ENCODE measurements at regions not wholly inside any gene's neighbourhood (a gene's known extent, or its start where the extent isn't known, plus 50 kb on each side); places are given as distances from the start of the nearest gene placed in this dataset.
"Not testable (repeated sequence)": the region's sequence is repeated elsewhere in the genome, so short reads cannot be mapped to it uniquely, and the experiment has no call there.

DNA sequence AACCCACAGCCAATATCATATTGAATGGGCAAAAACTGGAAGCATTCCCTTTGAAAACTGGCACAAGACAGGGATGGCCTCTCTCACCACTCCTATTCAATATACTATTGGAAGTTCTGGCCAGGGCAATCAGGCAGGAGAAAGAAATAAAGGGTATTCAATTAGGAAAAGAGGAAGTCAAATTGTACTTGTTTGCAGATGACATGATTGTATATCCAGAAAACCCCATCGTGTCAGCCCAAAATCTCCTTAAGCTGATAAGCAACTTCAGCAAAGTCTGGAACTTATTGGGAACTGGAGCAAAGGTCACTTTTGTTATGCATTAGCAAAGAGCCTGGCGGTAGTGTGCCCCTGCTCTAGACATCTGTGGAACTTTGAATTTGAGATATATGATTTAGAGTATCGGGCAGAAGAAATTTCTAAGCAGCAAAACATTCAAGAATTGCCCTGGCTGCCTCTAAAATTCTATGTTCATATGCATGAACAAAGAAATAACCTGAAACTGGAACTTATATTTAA, 53.4 kb upstream of the PSMA1 start:
- DNase-seq = not testable (repeated sequence)

DNA sequence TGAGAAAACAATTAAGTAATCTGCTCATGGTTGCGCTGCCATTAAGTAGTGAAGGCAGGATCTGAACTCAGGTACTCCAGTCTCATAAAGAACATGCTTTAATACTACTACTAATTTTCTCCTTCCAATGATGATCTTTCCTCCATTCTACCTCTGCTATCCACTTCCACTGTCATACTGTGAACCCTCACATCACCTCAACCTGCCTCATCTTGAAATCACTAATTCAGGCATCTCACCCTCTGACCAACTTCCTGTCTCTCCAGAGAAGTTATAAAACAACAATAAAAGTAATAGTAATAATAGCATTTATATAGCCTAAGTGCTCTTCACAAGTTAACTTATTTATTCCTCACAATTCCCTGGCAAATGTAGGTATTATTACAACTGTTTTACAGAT, 57.1 kb upstream of the PSMA1 start:
- no peak for DNase-seq

DNA sequence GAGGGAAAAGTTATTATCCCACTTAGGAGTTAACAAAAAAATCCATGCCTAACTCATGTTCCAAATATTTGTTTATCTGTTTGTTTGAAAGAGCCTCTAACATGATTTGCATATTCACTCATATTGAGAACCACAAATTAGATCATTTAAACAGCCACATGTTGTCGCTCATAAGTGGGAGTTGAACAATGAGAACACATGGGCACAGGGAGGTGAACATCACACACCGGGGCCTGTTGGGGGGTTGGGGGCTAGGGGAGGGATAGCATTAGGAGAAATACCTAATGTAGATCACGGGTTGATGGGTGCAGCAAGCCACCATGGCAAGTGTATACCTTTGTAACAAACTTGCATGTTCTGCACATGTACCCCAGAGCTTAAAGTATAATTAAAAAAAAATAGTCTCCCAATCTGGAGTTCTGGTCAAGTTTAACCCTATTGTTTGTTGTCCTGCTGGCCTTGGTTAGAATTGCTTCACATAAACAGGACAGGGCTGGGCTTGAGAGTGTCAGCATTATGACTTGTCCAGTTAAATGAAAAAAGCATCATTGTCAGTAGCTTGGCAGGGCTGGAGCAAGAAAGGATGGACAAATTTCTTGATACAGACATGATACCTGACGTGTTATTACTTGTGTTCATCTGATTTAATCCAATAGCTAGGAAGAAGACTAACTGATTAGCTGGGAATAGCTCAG, 57.8 kb upstream of the PSMA1 start:
- no peak for DNase-seq

DNA sequence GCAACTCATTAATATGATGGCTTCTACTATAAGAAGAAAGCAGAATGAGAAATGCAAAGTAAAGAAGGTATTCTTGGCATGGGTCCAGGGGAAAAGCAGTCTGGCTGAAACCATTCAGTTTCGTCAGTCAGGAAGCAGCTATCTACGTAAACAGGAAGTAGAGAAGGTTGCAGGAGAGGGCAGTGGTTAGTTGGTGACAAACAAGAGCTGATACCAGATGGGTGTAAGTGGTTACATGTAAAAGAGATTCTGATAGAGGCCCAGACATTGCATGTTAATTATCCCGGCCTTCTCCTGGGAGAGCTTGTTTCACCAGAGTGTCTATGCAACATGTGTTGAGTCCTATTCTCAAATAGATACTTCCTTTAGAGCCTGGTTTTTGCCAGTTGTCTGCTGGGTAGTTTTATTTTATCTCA, 58.4 kb upstream of the PSMA1 start:
- peak; percentile 81 for DNase-seq

DNA sequence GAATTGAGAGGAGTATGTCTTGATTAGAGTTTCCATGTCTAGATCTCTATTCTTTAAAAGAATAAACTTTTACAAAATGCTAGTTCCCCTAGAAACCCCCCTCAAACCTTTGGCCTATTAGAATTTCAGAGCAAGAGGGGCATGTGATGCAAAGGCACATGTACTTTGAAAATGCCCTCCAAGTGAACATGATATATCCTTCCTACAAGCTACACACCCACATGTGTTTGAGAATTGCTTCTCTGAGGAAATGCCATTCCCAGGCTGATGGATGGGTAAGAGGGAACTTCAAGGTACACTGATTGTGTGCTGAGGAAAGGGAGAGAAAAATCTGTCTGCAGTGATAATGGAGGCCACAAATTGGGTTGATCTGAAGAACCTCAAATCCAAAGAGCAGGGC, 59.5 kb upstream of the PSMA1 start:
- DNase-seq = no peak

DNA sequence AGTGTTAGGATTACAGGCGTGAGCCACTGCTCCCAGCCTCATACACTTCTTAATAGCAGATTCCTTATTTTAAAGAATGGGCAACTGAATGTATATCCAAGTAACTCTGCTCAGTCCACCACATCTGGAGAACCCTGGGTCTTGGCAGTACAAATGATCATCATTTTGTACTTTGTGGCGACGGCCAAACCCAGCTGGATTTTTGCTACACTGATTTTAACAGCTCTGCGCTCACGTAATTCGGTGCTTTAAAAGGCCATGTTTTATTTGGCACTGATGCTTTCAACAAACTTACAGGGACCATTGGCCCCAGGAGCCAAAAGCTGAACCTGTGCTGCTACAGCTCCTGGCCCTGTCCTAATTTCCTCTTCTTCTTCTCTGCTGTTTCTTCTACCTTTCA, 60.8 kb upstream of the PDE3B start:
- DNase-seq = no peak

DNA sequence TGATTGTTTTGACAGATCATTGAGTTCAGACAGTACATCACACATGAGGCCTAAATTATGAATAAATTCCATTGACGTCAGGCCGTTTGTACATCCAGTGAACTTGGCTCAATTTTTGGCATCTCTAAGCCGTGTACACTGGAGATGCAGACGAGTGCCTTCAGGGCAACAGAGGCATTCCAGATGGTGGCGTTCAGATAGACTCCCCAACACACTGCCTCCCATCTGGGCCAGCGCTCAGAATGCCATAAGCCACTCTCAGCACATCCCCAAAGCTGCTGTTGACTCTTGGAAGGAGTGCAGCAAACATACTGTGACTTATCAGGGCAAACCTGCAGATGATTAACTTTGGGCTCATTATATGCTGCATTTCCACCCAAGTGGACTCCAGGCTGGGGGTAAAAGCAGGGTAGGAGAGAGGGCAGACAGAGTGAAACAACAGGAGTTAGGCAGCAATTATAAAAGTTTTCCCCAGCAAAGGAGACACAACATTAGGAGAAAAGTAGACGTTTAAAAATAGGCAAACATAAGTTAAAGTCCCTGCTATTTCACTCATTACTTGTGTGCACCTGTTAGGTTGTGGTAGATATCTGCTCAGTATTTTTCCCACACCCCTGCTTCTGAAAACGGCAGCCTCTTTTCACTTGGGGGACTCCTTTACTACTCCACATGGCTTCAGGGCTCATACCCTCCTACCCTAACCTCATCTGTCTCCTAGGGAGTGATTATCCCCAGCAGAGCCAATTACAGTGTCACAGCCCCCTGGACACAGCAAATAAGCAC, 60.2 kb upstream of the PDE3B start:
- DNase-seq = no peak

DNA sequence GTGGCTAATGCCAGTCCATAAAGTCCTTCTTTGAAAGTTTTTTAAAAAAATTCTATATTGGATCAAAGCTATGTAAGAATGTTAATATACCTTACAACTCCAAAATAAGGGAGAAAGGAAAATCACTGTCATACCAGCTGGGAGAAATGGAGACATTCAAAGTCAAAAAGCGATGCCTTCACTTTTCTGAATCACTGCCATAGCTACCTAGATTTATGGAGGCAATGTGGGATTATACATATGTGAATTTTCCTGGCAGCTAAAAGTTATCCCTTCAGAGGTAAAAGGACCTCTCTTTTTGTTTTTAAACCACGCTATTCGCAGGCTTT, 59.6 kb upstream of the PDE3B start:
- no peak for DNase-seq

DNA sequence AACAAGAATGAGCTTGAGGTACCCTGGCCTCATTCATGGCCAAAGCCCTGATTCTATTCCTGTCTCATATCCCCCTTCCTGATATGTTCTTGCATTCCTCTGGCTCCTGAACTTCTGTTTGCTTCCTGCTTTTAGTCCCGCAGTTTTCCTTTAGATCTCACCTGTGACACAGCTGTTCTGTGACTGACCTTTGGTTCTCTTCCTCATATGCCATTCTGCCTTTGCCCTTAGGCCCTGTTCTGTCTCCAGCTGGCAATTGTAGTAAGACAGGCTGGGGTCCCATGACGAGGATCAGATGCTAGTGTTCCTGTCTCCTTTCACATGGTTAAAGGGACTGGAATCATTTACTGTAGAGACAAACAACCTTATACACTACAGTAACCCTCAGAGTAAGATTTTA, 59.0 kb upstream of the PDE3B start:
- no peak for DNase-seq

DNA sequence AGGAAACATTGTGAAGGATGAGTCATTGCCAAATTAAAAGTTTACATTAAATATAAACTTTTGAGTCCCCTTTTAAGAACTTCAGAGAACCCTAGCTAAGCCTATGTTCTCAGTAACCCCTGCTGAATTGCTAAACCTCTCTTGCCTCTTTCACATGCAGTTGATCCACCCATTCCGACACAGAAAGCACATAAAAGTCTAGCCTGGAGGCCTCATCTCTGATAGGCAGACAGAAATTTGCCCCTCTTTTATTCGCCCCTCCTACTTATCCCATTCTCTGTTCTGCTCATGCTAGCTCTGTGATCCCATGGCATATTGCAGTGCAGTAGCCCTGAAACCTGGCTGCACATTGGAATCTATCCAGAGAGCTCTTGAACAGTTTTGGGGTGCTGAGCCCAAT, 58.2 kb upstream of the PDE3B start:
- DNase-seq = no peak

DNA sequence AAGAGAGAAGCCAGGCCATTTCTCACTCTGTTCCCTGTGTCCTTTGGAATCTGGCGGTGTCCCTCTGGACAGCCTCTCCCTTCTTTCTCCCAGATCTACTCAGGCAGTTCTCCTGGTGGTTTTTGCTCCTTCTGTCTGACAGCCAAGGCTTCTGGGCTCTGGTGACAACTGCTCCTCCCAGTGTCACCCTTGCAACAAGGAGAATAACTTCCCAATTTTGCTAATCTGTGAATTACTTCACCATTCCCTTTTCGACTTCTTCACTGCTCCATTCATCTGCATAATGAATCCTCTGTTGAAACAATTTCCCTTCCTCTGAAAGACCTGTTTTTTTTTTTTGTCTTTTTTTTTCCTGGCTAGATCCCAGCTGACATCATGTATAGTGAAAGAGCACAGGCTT, 56.3 kb upstream of the PDE3B start:
- DNase-seq = no peak

DNA sequence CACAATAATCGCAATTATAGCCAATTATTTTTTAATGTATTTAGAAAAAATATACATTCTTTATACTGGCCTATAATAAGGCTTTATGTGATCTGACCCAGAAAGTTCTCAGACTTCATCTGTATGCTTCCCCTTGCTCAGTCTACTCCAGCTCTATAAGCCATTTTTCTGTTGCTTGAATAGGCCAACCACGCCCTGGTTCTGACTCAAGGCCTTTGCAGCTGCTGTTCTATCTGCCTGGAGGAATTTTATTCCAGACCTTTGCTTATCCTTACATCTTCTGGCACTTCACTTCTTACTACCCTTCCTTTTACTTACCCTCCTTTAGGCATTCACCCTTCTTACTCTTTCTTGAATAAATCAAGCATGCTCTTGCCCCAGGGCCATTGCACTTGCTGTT, 54.9 kb upstream of the PDE3B start:
- no peak for DNase-seq

DNA sequence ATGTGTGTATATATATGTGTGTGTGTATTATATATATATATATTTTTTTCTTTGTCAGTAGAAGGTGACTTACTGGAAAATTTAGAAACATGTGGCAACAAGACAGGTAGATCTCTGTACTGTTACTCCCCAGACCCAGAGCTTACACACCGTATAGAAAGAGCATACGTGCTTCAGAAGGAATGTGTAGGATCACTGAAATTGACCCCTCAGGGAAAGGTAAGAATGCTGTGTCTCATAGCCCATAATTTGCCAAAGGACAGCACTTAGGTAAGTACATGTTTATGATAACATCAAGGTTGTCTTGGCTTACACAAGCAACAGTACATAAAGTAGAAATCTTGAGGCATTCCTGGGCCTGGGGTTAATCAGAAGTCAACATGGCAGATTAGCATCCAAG, 54.2 kb upstream of the PDE3B start:
- DNase-seq = no peak

DNA sequence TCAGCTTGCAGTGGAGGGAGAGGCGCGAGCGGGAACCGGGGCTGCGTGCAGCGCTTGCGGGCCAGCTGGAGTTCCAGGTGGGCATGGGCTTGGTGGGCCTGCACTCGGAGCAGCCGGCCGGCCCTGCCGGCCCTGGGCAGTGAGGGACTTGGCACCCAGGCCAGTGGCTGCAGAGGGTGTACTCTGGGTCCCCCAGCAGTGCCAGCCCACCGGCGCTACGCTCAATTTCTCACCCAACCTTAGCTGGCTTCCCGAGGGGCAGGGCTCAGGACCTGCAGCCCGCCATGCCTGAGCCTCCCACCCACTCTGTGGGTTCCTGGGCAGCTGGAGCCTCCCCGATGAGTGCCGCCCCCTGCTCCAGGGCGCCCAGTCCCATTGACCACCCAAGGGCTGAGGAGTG, 52.6 kb upstream of the PDE3B start:
- not testable (repeated sequence) for DNase-seq

DNA sequence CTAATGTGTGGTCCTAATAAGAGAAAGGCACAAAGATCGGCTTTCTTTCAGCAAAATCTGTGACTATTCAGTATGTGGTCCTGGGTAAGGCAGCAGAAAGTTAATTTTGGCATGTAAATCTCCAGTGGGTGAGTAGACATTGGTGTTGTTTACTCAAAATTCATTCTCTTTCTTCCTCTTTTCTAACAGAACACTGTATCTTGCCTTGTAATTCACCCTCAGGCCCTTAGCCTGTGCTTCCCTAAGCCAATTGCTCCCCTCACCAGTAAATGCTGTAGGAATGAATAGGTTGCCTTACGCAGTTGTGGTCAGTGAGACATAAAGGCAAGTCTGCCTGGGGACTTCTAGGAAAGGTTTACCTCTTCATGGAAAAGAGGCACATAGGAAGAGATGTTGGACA, 49.9 kb upstream of the PDE3B start:
- no peak for DNase-seq

All from NCI-H2029 (cell line).